ENCODE measurements at regions not wholly inside any gene's neighbourhood (a gene's known extent, or its start where the extent isn't known, plus 50 kb on each side); places are given as distances from the start of the nearest gene placed in this dataset.

DNA sequence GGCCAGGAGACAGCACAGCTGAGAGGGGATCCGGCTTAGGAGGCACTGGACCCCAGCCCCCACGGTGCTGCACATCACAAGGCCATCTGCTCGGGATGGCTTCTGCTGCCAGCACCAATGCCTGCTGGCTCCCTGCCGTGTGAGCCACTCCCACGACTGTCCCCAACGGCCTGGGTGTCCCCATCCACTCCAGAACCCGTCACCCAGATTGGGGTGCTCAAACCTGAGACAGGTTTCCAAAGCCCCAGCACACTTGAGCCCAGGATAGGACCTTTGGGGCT lies 102.4 kb downstream of the RFLNA start:
- no peak overlapping the region for H3K27ac Mint-ChIP-seq
- no peak for ATAC-seq
- no peaks in the 10 kb centered on the region for H3K9me3 Mint-ChIP-seq
- no peak for DNase-seq (ENCODE audit: low spot score)
- H3K36me3 Mint-ChIP-seq: peaks cover 30% of the 10 kb centered on the region
- no peak overlapping the region for H3K4me3 Mint-ChIP-seq
- H3K27me3 Mint-ChIP-seq (ENCODE audit: low read depth): no peaks in the 10 kb centered on the region
- H3K4me1 Mint-ChIP-seq: peaks cover 21% of the 10 kb centered on the region
- TF ChIP-seq ZBTB21 (CRISPR knock-in tag; IDR thresholded peaks at IDR 0.05; ENCODE audit: borderline replicate concordance) (no peak), FOXJ3 (CRISPR knock-in tag; IDR thresholded peaks at IDR 0.05; ENCODE audit: borderline replicate concordance) (no peak), ZNF232 (CRISPR knock-in tag; IDR thresholded peaks at IDR 0.05) (no peak), ZNF138 (CRISPR knock-in tag; conservative IDR thresholded peaks at IDR 0.05) (no peak), TEAD1 (CRISPR knock-in tag; IDR thresholded peaks at IDR 0.05) (no peak), ATF1 (CRISPR knock-in tag; IDR thresholded peaks at IDR 0.05) (no peak), IRF2 (CRISPR knock-in tag; IDR thresholded peaks at IDR 0.05; ENCODE audit: borderline replicate concordance, low read depth) (no peak), ZNF396 (CRISPR knock-in tag; IDR thresholded peaks at IDR 0.05; ENCODE audit: borderline replicate concordance) (no peak), RELA (CRISPR knock-in tag; IDR thresholded peaks at IDR 0.05; ENCODE audit: borderline replicate concordance) (no peak), NFYB (CRISPR knock-in tag; conservative IDR thresholded peaks at IDR 0.05; ENCODE audit: low read depth) (no peak), ZNF263 (CRISPR knock-in tag; IDR thresholded peaks at IDR 0.05; ENCODE audit: low read depth) (no peak), NR1H2 (CRISPR knock-in tag; IDR thresholded peaks at IDR 0.05) (no peak), HMGA2 (CRISPR knock-in tag; IDR thresholded peaks at IDR 0.05) (no peak)
- TF ChIP-seq, protein P1, sequence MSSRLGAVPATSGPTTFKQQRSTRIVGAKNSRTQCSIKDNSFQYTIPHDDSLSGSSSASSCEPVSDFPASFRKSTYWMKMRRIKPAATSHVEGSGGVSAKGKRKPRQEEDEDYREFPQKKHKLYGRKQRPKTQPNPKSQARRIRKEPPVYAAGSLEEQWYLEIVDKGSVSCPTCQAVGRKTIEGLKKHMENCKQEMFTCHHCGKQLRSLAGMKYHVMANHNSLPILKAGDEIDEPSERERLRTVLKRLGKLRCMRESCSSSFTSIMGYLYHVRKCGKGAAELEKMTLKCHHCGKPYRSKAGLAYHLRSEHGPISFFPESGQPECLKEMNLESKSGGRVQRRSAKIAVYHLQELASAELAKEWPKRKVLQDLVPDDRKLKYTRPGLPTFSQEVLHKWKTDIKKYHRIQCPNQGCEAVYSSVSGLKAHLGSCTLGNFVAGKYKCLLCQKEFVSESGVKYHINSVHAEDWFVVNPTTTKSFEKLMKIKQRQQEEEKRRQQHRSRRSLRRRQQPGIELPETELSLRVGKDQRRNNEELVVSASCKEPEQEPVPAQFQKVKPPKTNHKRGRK (CRISPR knock-in tag; IDR thresholded peaks at IDR 0.05; ENCODE audit: borderline replicate concordance): no peak
- TF ChIP-seq, protein P2, sequence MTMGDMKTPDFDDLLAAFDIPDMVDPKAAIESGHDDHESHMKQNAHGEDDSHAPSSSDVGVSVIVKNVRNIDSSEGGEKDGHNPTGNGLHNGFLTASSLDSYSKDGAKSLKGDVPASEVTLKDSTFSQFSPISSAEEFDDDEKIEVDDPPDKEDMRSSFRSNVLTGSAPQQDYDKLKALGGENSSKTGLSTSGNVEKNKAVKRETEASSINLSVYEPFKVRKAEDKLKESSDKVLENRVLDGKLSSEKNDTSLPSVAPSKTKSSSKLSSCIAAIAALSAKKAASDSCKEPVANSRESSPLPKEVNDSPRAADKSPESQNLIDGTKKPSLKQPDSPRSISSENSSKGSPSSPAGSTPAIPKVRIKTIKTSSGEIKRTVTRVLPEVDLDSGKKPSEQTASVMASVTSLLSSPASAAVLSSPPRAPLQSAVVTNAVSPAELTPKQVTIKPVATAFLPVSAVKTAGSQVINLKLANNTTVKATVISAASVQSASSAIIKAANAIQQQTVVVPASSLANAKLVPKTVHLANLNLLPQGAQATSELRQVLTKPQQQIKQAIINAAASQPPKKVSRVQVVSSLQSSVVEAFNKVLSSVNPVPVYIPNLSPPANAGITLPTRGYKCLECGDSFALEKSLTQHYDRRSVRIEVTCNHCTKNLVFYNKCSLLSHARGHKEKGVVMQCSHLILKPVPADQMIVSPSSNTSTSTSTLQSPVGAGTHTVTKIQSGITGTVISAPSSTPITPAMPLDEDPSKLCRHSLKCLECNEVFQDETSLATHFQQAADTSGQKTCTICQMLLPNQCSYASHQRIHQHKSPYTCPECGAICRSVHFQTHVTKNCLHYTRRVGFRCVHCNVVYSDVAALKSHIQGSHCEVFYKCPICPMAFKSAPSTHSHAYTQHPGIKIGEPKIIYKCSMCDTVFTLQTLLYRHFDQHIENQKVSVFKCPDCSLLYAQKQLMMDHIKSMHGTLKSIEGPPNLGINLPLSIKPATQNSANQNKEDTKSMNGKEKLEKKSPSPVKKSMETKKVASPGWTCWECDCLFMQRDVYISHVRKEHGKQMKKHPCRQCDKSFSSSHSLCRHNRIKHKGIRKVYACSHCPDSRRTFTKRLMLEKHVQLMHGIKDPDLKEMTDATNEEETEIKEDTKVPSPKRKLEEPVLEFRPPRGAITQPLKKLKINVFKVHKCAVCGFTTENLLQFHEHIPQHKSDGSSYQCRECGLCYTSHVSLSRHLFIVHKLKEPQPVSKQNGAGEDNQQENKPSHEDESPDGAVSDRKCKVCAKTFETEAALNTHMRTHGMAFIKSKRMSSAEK (CRISPR knock-in tag; IDR thresholded peaks at IDR 0.05; ENCODE audit: borderline replicate concordance): no peak
- TF ChIP-seq, protein P3, sequence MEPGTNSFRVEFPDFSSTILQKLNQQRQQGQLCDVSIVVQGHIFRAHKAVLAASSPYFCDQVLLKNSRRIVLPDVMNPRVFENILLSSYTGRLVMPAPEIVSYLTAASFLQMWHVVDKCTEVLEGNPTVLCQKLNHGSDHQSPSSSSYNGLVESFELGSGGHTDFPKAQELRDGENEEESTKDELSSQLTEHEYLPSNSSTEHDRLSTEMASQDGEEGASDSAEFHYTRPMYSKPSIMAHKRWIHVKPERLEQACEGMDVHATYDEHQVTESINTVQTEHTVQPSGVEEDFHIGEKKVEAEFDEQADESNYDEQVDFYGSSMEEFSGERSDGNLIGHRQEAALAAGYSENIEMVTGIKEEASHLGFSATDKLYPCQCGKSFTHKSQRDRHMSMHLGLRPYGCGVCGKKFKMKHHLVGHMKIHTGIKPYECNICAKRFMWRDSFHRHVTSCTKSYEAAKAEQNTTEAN (CRISPR knock-in tag; IDR thresholded peaks at IDR 0.05): no peak
- ChIA-PET POLR2A (no interaction called here), CTCF (interaction anchor here (2.9 kb wide), 1 partner anchor 8 kb away, joined by 54 read pairs; no protein-coding TSS in a partner anchor)

DNA sequence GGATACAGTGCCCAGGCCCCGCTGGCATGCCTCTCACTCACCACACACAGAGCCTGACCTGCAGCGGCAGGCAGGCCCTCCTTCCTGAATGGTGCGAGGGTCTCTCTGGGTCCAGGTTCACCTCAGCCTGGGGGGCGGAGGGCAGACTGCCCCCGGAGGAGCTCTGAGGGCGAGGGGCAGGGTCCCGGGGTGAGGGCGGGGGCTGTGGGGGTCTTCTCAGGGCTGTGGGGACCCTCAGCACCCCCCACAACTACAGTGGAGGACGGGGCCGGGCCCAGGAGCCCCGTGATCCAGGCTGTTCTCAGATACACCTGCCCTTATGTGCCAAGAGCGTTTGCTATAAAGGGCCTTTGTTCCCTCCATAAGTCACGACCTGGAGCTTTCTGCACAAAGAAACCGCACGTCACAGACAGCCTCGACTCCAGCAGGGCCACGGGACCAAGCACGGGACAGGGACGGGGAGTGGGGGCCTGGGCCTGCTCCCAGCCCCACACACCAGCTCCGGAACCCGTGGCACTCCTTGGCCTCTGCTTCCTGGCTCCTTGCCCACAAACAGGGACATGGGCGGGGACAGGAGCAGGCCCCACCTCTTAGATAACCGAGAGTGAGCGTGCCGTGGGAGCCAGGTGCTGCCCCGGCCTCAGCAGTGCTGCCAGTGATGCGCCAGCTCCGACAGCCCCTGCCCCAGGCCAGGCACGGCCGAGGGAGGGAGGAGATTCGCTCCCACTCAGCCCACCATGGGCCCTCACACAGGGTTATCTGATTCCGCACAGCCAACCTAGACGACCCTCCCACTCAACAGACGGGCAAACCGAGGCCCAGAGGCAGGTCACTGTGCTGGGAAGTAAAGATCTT lies 101.9 kb downstream of the RFLNA start:
- Mint-ChIP-seq H3K36me3 (peaks cover 30% of the 10 kb centered on the region), H3K27me3 (ENCODE audit: low read depth) (no peaks in the 10 kb centered on the region), H3K4me3 (no peak overlapping the region), H3K4me1 (peaks cover 21% of the 10 kb centered on the region), H3K27ac (no peak overlapping the region), H3K9me3 (no peaks in the 10 kb centered on the region)
- ChIA-PET CTCF (interaction anchor here (2.9 kb wide), 1 partner anchor 7 kb away, joined by 54 read pairs; no protein-coding TSS in a partner anchor), POLR2A (no interaction called here)
- no peak for DNase-seq (ENCODE audit: low spot score)
- no peak for ATAC-seq
- TF ChIP-seq, protein P4, sequence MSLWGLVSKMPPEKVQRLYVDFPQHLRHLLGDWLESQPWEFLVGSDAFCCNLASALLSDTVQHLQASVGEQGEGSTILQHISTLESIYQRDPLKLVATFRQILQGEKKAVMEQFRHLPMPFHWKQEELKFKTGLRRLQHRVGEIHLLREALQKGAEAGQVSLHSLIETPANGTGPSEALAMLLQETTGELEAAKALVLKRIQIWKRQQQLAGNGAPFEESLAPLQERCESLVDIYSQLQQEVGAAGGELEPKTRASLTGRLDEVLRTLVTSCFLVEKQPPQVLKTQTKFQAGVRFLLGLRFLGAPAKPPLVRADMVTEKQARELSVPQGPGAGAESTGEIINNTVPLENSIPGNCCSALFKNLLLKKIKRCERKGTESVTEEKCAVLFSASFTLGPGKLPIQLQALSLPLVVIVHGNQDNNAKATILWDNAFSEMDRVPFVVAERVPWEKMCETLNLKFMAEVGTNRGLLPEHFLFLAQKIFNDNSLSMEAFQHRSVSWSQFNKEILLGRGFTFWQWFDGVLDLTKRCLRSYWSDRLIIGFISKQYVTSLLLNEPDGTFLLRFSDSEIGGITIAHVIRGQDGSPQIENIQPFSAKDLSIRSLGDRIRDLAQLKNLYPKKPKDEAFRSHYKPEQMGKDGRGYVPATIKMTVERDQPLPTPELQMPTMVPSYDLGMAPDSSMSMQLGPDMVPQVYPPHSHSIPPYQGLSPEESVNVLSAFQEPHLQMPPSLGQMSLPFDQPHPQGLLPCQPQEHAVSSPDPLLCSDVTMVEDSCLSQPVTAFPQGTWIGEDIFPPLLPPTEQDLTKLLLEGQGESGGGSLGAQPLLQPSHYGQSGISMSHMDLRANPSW (CRISPR knock-in tag; conservative IDR thresholded peaks at IDR 0.05; ENCODE audit: low read depth): no peak
- TF ChIP-seq OVOL2 (CRISPR knock-in tag; IDR thresholded peaks at IDR 0.05; ENCODE audit: borderline replicate concordance) (no peak), NFATC4 (CRISPR knock-in tag; IDR thresholded peaks at IDR 0.05) (no peak), ZNF232 (CRISPR knock-in tag; IDR thresholded peaks at IDR 0.05) (no peak), SMAD3 (CRISPR knock-in tag; IDR thresholded peaks at IDR 0.05; ENCODE audit: borderline replicate concordance) (no peak), CREB1 (CRISPR knock-in tag; IDR thresholded peaks at IDR 0.05) (no peak)
- TF ChIP-seq, protein P5, sequence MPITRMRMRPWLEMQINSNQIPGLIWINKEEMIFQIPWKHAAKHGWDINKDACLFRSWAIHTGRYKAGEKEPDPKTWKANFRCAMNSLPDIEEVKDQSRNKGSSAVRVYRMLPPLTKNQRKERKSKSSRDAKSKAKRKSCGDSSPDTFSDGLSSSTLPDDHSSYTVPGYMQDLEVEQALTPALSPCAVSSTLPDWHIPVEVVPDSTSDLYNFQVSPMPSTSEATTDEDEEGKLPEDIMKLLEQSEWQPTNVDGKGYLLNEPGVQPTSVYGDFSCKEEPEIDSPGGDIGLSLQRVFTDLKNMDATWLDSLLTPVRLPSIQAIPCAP (CRISPR knock-in tag; IDR thresholded peaks at IDR 0.05): no peak
- TF ChIP-seq, protein P6, sequence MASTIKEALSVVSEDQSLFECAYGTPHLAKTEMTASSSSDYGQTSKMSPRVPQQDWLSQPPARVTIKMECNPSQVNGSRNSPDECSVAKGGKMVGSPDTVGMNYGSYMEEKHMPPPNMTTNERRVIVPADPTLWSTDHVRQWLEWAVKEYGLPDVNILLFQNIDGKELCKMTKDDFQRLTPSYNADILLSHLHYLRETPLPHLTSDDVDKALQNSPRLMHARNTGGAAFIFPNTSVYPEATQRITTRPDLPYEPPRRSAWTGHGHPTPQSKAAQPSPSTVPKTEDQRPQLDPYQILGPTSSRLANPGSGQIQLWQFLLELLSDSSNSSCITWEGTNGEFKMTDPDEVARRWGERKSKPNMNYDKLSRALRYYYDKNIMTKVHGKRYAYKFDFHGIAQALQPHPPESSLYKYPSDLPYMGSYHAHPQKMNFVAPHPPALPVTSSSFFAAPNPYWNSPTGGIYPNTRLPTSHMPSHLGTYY (CRISPR knock-in tag; IDR thresholded peaks at IDR 0.05): no peak

All from WTC11 (cell line).